GM21737 (cell line): ENCODE measurements at regions not wholly inside any gene's neighbourhood (a gene's known extent, or its start where the extent isn't known, plus 50 kb on each side); places are given as distances from the start of the nearest gene placed in this dataset.

Experiments
- ATAC-seq: cut with Tn5 transposase; IDR thresholded peaks from one replicate; pipeline ENCODE4 v1.9.1; 2021; ENCODE audit warnings: mild to moderate bottlenecking, moderate library complexity; ENCODE audit not compliant: unreplicated experiment

- no peak for ATAC-seq
Observed at GRCh38 chr10:57222603-57223002, 861.5 kb upstream of the ZWINT start.

- no peak for ATAC-seq
Observed at GRCh38 chr10:57222129-57222528, 861.1 kb upstream of the ZWINT start.

DNA sequence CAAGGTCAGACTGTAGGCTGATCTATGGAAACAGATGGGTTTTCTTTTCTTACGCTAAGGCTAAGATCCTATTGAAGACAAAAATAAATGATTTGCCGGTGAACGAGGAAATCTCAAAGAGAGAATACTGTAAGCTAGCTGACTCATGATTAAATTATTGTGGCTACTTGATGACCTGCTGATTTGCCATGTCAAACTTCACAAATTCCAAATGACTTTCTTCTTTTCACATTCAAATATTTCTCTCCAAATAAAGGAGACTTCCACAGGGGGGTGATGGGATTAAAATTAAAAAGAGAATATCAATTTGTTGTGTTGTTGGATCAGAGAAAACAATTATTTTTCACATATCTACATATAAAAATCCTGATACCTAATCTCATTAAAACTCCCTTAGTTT lies 860.6 kb upstream of the ZWINT start:
- no peak for ATAC-seq

- ATAC-seq, result no peak
Observed at GRCh38 chr10:57218382-57218781, 857.3 kb upstream of the ZWINT start.

DNA sequence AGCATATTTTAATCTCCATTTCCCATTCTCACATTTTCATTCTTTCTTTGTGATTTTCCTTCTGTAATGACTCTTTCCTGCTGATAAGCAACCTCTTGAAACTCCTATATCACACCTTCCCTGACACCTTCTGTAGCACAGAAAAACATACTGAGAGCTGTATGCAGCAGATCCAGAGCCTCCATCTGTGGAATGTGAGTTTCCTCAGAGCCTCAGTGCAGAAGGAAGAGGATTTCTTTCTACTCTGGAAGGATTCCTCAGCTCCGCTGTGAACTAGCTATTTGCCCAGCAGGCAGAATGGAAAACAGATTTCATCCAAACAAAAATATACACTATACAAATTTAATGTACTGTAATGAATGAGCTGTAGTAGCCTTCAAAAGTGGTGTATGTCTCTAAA lies 841.3 kb upstream of the ZWINT start:
- ATAC-seq, result no peak

DNA sequence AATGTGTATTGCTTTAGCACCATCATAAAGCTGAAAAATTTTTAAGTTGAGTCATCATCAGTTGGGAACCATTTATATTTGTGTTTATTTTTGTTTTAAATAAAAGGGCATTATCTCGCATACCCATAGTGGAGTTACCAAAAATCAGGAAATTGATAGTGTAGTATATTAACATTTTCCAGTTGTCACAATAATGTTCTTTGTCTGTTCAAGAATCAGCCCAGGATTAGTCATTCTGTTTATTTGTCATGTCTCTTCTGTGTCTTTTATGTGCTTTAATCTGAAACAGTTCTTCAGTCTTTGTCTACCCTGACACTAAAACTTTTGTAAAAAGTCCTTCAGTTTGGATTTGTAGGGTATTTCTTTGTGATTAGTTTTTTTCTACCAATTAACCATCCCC lies 827.8 kb upstream of the ZWINT start:
- ATAC-seq, result no peak

DNA sequence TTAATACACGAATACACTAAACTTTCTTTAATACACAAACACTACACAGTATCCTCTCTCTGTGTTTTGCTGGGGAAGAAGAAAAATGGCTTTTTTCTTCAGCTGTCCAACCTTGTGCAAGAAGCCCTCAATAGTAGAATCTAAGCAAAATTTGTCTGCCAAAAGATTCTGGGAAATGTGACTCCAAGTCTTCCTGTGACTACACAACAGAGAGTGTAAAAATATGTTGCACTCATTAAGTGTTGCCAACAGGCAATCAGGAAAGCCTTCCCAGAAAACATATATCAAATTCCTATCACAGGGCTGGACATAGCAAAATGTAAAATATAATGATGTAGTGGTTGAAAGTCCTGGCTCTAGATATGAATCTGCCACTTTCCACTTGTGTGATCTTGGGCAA lies 825.1 kb upstream of the ZWINT start:
- no peak for ATAC-seq

DNA sequence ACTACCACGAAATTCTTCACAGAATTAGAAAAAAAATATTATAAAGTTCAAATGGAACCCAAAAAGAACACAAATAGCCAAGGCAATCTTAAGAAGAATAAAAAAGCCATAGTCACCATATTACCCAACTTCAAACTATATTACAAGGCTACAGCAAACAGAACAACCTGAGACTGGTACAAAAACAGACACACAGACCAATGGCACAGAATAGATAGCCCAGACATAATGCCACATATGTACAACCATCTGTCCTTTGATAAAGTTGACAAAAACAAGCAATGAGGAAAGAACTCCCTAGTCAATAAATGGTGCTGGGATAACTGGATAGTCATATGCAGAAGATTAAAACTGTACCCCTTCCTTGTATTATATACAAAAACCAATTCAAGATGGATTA lies 808.5 kb upstream of the ZWINT start:
- no peak for ATAC-seq

- no peak for ATAC-seq
Observed at GRCh38 chr10:57168611-57169240, 807.7 kb upstream of the ZWINT start.

- ATAC-seq, result no peak
Observed at GRCh38 chr10:57165671-57166070, 804.6 kb upstream of the ZWINT start.

DNA sequence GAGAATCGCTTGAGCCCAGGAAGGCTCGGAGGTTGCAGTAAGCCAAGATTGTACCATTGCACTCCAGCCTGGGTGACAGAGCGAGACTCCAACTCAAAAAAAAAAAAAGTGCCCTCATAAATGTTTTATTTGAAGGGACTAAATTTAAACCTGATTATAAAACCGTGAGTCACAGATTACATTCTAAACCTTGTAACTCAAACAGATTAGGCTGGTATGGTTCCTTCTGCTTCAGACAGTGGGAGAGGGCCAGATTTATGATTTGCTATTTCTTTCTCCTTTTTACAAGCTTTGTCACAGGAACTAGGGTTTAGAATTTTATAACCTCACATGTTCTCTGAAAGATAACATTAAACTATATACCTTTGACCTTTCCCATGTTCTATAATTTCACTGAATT lies 801.2 kb upstream of the ZWINT start:
- no peak for ATAC-seq

GRCh38 chr10:57161157-57161556 lies 800.1 kb upstream of the ZWINT start:
- ATAC-seq, result no peak

- ATAC-seq, result peak; percentile 76
Observed at GRCh38 chr10:57145548-57145947, 784.5 kb upstream of the ZWINT start.

DNA sequence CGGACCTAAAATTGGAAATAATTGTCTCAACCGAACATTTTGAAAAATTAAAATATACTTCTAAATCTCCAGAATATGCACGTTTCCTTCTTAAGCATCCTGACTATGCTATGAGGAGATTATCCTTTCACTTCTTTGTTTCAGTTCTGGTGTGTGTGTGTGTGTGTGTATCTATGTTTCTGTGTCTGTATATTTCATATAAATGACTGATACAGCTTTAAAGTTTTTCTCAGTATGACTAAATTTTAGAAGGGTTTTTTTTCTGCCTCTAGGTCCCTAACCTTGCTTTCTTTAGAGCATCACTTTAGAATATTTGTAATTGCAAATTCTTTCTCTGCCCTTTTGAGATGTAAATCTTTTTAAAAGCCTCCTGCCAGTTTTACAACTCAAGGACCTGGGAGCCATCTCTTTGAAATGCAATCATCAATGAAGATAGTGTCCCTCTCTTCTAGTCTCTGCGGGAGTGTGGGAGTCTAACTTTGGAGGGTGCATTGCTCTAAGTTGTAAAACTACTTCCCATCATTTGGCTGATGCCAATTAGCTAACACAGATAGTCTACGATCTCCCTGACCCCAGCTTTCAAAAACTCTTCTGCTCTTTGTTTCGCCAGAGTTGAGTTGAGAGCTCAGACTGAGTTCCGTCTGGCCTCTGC lies 782.0 kb upstream of the ZWINT start:
- ATAC-seq, result no peak

DNA sequence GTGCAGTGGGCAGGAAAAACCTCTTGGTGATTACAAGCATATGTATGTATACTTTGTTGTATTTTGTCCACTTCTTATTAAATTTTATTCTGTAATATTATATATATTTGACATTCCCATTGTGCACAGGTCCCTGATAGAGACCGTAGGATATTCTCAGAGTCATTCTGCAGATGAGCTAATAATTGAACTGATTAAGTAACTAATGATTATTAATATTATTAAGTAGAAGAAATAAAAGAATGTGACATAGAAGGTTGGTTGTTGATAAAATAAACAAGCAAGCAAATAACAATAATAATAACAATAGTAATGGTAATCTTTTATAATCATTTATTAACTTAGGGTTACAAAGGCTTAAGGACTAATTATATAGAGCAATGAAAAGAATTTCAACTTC lies 780.6 kb upstream of the ZWINT start:
- no peak for ATAC-seq

- no peak for ATAC-seq
Observed at GRCh38 chr10:57119684-57120083, 758.6 kb upstream of the ZWINT start.

DNA sequence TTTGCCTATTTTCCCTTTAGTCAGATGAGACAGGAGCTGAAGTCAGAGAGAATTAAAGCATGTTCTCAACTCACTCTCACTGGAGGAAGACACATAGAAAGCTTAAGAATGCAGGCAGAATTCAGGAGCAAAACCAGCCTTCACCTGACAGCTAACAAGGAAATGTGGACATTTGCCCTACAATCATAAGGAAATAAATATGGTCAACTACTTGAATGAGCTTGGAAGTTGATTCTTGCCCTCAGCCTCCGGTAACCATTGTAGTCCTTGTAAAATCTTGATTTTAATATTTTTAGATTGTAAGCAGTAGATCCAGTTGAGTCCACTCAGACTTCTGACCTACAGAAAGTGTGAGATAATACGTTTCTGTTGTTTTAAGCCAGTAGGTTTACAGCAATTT lies 752.5 kb upstream of the ZWINT start:
- no peak for ATAC-seq

DNA sequence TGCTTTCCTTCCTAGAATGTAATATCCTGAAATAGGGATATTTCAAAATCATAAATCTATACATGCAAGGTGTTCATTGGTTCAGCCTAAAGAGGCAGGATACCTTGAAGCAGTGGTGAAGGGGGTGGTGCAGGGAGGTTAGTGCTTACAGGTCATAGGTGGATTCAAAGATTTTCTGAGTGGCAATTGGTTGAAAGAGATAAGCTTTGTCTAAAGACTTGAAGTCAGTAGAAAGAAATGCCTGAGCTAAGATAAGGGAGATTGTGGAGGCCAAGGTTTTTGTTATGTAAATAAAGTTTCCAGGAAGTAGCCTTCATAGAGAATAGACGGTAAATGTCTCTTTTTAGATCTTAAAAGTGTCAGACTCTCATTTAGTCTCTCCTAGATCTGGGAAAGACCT lies 741.2 kb upstream of the ZWINT start:
- no peak for ATAC-seq

DNA sequence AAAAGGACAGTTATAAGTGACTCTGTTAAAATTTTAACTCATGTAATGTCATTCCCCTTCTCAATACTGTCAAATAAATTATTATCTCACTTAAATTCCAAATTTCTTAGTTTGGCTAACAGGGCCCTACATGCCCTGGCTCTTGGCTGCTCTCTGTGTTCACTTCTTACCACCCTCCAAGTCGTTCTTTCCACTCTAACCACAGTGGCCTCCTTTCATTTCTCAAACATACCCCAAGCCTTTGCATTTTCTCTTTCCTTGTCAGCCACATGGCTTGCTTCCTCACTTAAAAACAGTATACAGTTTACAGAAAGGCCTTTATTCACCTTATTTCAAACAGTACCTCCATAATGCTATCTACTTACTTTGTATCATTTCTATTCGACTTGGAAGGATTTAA lies 737.1 kb upstream of the ZWINT start:
- ATAC-seq, result no peak

DNA sequence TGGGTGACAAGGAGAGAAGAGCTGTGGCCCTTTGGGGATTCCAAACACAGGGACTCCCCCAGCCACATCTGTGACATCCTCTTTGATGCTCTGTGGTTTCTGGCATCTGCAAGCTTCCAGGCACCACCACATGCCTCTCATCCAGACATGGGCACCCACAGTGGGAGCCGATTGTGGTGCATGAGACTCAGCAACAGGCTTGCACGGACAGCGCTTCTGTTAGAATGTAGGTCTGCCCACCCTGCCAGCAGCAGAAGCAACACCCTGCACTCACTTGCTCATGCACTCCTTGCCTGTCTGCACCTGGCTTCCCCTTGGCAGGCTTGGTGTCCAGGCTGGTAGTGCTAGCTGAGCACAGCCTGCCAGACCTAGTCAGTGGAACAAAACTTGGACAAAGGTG lies 735.0 kb upstream of the ZWINT start:
- no peak for ATAC-seq

- no peak for ATAC-seq
Observed at GRCh38 chr10:57094965-57095364, 733.9 kb upstream of the ZWINT start.

DNA sequence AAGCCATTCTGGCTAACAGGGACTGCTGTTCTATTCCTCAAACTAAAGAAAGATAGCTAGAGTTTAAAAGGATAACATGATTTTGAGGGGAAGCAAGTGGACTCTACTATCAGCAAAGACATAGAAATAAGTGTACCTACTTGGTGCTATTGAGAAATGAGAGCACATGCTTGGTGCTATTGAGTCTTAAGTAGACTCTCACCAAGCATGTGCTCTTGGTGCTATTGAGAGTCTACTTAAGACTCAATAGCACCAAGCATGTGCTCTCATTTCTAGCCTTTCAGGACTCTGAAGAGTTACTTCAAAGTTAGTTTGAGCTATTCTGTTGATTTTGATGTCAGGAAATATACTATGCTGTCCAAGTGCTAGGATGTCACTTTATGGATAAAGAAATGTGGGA lies 733.0 kb upstream of the ZWINT start:
- ATAC-seq, result no peak

- no peak for ATAC-seq
Observed at GRCh38 chr10:57053530-57053929, 692.5 kb upstream of the ZWINT start.
